PC-9 (cell line): ENCODE measurements at regions not wholly inside any gene's neighbourhood (a gene's known extent, or its start where the extent isn't known, plus 50 kb on each side); places are given as distances from the start of the nearest gene placed in this dataset.

ENCODE experiments used
- BruUV-seq: library from RNA; stranded (reverse); fragments of 400-500 nt; replicated peaks from 2 replicates; lab custom pipeline; 2021; lab: Mats Ljungman, UMichigan
- CTCF ChIA-PET: fragments of 300-600 bp; sonication (Branson Sonifier 250); formaldehyde crosslinking; loops from one replicate; lab custom pipeline; 2022; ENCODE audit warnings: antibody characterized with exemption; lab: Charles Lee
- POLR2A ChIA-PET: fragments of 300-600 bp; sonication (Branson Sonifier 250); formaldehyde crosslinking; loops from one replicate; lab custom pipeline; 2022; ENCODE audit warnings: antibody characterized with exemption; ENCODE audit not compliant: unreplicated experiment; lab: Charles Lee
- DNase-seq, 2 experiments: peaks; one replicate each; pipeline versions ENCODE4 v3.0.0 to v3.0.0-alpha.2; 2015 to 2022; ENCODE audit warnings: mixed read lengths in 1 of 2
- H2AFZ ChIP-seq: fragments of 200-600 bp; sonication (generic); 2 replicates; pipeline ENCODE4 v1.8.1; 2017; ENCODE audit warnings: antibody characterized with exemption
- H3F3A ChIP-seq: fragments of 200-600 bp; sonication (generic); 2 replicates; pipeline ENCODE4 v1.8.1; 2017; ENCODE audit warnings: antibody characterized with exemption, mild to moderate bottlenecking, low read depth; ENCODE audit not compliant: insufficient read depth
- H3K27ac ChIP-seq: fragments of 200-600 bp; sonication (generic); 2 replicates; pipeline ENCODE4 v1.6.1; 2016; ENCODE audit warnings: mixed run types
- H3K27me3 ChIP-seq: fragments of 200-600 bp; sonication (generic); 2 replicates; pipeline ENCODE4 v1.6.1; 2016; ENCODE audit warnings: low read depth, mixed run types; ENCODE audit not compliant: insufficient read depth
- H3K36me3 ChIP-seq: fragments of 200-600 bp; sonication (generic); 2 replicates; pipeline ENCODE4 v1.6.1; 2016; ENCODE audit warnings: low read depth, mixed run types
- H3K4me1 ChIP-seq: fragments of 200-600 bp; sonication (generic); replicated peaks from 2 replicates; pipeline ENCODE4 v1.6.1; 2016; ENCODE audit warnings: mixed run types; ENCODE audit not compliant: insufficient read depth
- H3K4me2 ChIP-seq: fragments of 200-600 bp; sonication (generic); 2 replicates; pipeline ENCODE4 v1.6.1; 2017; ENCODE audit warnings: mixed run types
- H3K4me3 ChIP-seq: fragments of 200-600 bp; sonication (generic); 2 replicates; pipeline ENCODE4 v1.6.1; 2016; ENCODE audit warnings: mixed run types
- H3K79me2 ChIP-seq: fragments of 200-600 bp; sonication (generic); 2 replicates; pipeline ENCODE4 v1.6.1; 2017; ENCODE audit warnings: low read depth, mixed run types
- H3K9me2 ChIP-seq: fragments of 200-600 bp; sonication (generic); 2 replicates; pipeline ENCODE4 v1.8.1; 2017; ENCODE audit warnings: mild to moderate bottlenecking; ENCODE audit not compliant: insufficient read depth
- H3K9me3 ChIP-seq: fragments of 200-600 bp; sonication (generic); 2 replicates; pipeline ENCODE4 v1.8.1; 2016; ENCODE audit warnings: low read depth; ENCODE audit not compliant: insufficient read depth
- H4K20me1 ChIP-seq: fragments of 200-600 bp; sonication (generic); 2 replicates; pipeline ENCODE4 v1.8.1; 2017; ENCODE audit not compliant: insufficient read depth
- CTCF ChIP-seq: fragments of 200-600 bp; sonication (generic); conservative IDR thresholded peaks from 2 replicates; pipeline ENCODE4 v1.6.1; 2017; ENCODE audit warnings: mixed run types, antibody characterized with exemption, mild to moderate bottlenecking, moderate library complexity
- EZH2 ChIP-seq: fragments of 200-600 bp; sonication (generic); IDR thresholded peaks from 2 replicates; pipeline ENCODE4 v1.8.0; 2017; ENCODE audit warnings: antibody characterized with exemption, low read depth
- intact Hi-C: fragments of 100-400 bp; cut with micrococcal nuclease; formaldehyde crosslinking; loops from one replicate; pipeline ENCODE4 v1.10.0; 2022; ENCODE audit not compliant: unreplicated experiment

GRCh38 chr11:31926816-31927528, 115.8 kb upstream of the PAX6 start:
- Histone ChIP-seq H4K20me1 (no peaks in the 10 kb centered on the region), H3K9me3 (no peaks in the 10 kb centered on the region), H3K79me2 (no peaks in the 10 kb centered on the region), H3K9me2 (peaks cover 3% of the 10 kb centered on the region; the same call in 1 of the 2 replicates), H3K4me2 (no peak overlapping the region), H3K4me3 (no peak overlapping the region), H3K36me3 (no peaks in the 10 kb centered on the region), H3F3A (no peaks in the 10 kb centered on the region), H3K4me1 (no peaks in the 10 kb centered on the region), H2AFZ (no peak overlapping the region), H3K27me3 (no peaks in the 10 kb centered on the region), H3K27ac (no peak overlapping the region)
- intact Hi-C loops: no loop called here
- TF ChIP-seq CTCF (no peak), EZH2 (no peak)
- ChIA-PET POLR2A (no interaction called here), CTCF (no interaction called here)
- no peak for DNase-seq
- BruUV-seq: no TSS peak

- H3K27me3 ChIP-seq: no peaks in the 10 kb centered on the region
- no peak overlapping the region for H3K27ac ChIP-seq
- peaks cover 3% of the 10 kb centered on the region; the same call in 1 of the 2 replicates for H3K9me2 ChIP-seq
- H3K4me2 ChIP-seq: no peak overlapping the region
- H4K20me1 ChIP-seq: no peaks in the 10 kb centered on the region
- intact Hi-C loops: no loop called here
- TF ChIP-seq CTCF (no peak), EZH2 (no peak)
- ChIA-PET POLR2A (no interaction called here), CTCF (no interaction called here)
- no peaks in the 10 kb centered on the region for H3K4me1 ChIP-seq
- H3K9me3 ChIP-seq: no peaks in the 10 kb centered on the region
- BruUV-seq: no TSS peak
- H3K4me3 ChIP-seq: no peak overlapping the region
- no peak for DNase-seq
- H2AFZ ChIP-seq: no peak overlapping the region
- H3K36me3 ChIP-seq: no peaks in the 10 kb centered on the region
- H3K79me2 ChIP-seq: no peaks in the 10 kb centered on the region
- H3F3A ChIP-seq: no peaks in the 10 kb centered on the region
These were observed 115.0 kb upstream of the PAX6 start for GRCh38 chr11:31926106-31926505.

DNA sequence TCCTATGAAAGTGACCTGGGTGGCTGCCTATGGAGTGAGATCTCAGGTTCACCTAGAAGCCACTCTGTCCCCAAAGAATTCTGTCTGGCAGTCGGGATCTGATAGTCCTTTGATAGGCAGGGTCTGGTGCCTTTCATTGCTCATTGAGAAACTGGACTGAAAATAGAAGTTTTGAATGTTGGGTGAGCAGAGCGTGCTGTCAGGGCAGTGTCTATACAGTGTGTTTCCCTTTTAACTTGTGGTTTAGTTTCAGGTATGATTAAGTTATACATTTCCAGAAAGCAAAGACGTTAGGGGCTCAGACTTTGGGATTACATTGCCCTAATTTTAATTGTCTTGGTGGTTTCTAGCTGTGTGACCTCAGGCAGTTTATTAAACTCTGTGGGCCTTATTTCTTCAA, 111.3 kb upstream of the PAX6 start:
- no peaks in the 10 kb centered on the region for H3K4me1 ChIP-seq
- ChIA-PET CTCF (no interaction called here), POLR2A (no interaction called here)
- no peaks in the 10 kb centered on the region for H3K79me2 ChIP-seq
- no peak for DNase-seq
- no peaks in the 10 kb centered on the region for H4K20me1 ChIP-seq
- no peaks in the 10 kb centered on the region for H3F3A ChIP-seq
- H2AFZ ChIP-seq: no peak overlapping the region
- no peaks in the 10 kb centered on the region for H3K9me3 ChIP-seq
- H3K27ac ChIP-seq: no peak overlapping the region
- TF ChIP-seq CTCF: no peak
- TF ChIP-seq EZH2: no peak
- no peak overlapping the region for H3K4me2 ChIP-seq
- intact Hi-C loops: no loop called here
- H3K9me2 ChIP-seq: peaks cover 3% of the 10 kb centered on the region; the same call in 1 of the 2 replicates
- no peaks in the 10 kb centered on the region for H3K27me3 ChIP-seq
- H3K4me3 ChIP-seq: no peak overlapping the region
- BruUV-seq: no TSS peak
- no peaks in the 10 kb centered on the region for H3K36me3 ChIP-seq
